HEK293 (cell line): ENCODE measurements at regions not wholly inside any gene's neighbourhood (a gene's known extent, or its start where the extent isn't known, plus 50 kb on each side); places are given as distances from the start of the nearest gene placed in this dataset.

Experiments
- CTCF ChIA-PET: fragments of 350-600 bp; formaldehyde crosslinking; extraction: SDS; loops from one replicate; lab custom pipeline; 2021; ENCODE audit warnings: antibody characterized with exemption; lab: Yijun Ruan, JAX
- POLR2A ChIA-PET: fragments of 300-600 bp; formaldehyde crosslinking; extraction: SDS; loops from one replicate; lab custom pipeline; 2020; ENCODE audit warnings: antibody characterized with exemption, inconsistent platforms; lab: Yijun Ruan, JAX
- H3K27ac ChIP-seq: fragments of 200-500 bp; sonication (Bioruptor generic); 2 replicates; pipeline ENCODE4 v1.5.1; 2014; ENCODE audit warnings: low read depth, low read length, control low read depth, inconsistent platforms; ENCODE audit errors: extremely low read depth
- H3K36me3 ChIP-seq, 2 experiments: fragments of 200-500 bp in 1 of 2; sonication (Bioruptor generic) in 1 of 2; 1 replicate in 1 of 2; 2 replicates in 1 of 2; pipeline ENCODE4 v1.5.1; 2014 to 2017; ENCODE audit warnings: inconsistent platforms in 2 of 2, low read length in 2 of 2; ENCODE audit not compliant: control insufficient read depth in 2 of 2, insufficient read depth in 1 of 2
- H3K4me1 ChIP-seq: fragments of 200-500 bp; sonication (Bioruptor generic); 2 replicates; pipeline ENCODE4 v1.5.1; 2014; ENCODE audit warnings: mild to moderate bottlenecking, low read length, inconsistent platforms; ENCODE audit not compliant: control insufficient read depth, insufficient read depth
- H3K4me3 ChIP-seq: 2 replicates; pipeline ENCODE4 v1.5.1; 2011; ENCODE audit warnings: low read depth, mild to moderate bottlenecking, control low read depth, low read length, moderate library complexity
- H3K9me3 ChIP-seq: fragments of 200-500 bp; sonication (Bioruptor generic); 2 replicates; pipeline ENCODE4 v1.5.1; 2014; ENCODE audit warnings: low read depth, low read length, inconsistent platforms; ENCODE audit not compliant: control insufficient read depth, insufficient read depth
- AEBP2 ChIP-seq: fragments of 450-650 bp; formaldehyde crosslinking; IDR thresholded peaks from 2 replicates; pipeline ENCODE4 v1.5.1; 2016; ENCODE audit warnings: missing biosample characterization, missing genetic modification characterization, borderline replicate concordance
- BCL11A ChIP-seq: fragments of 450-650 bp; formaldehyde crosslinking; IDR thresholded peaks from 2 replicates; pipeline ENCODE4 v1.5.1; 2016; ENCODE audit warnings: low read depth, missing biosample characterization, missing genetic modification characterization
- BCL11B ChIP-seq: fragments of 450-650 bp; formaldehyde crosslinking; IDR thresholded peaks from 2 replicates; pipeline ENCODE4 v1.5.1; 2016; ENCODE audit warnings: low read depth, missing biosample characterization, missing genetic modification characterization
- FEZF1 ChIP-seq: fragments of 450-650 bp; formaldehyde crosslinking; IDR thresholded peaks from 2 replicates; pipeline ENCODE4 v1.5.1; 2016; ENCODE audit warnings: missing biosample characterization, missing genetic modification characterization
- KLF8 ChIP-seq: fragments of 450-650 bp; formaldehyde crosslinking; IDR thresholded peaks from 2 replicates; pipeline ENCODE4 v1.5.1; 2016; ENCODE audit warnings: missing biosample characterization, missing genetic modification characterization
- RBAK ChIP-seq: fragments of 450-650 bp; formaldehyde crosslinking; IDR thresholded peaks from 2 replicates; pipeline ENCODE4 v1.5.1; 2016; ENCODE audit warnings: missing biosample characterization, missing genetic modification characterization
- SP2 ChIP-seq: fragments of 450-650 bp; formaldehyde crosslinking; IDR thresholded peaks from 2 replicates; pipeline ENCODE4 v1.5.1; 2016; ENCODE audit warnings: missing biosample characterization, missing genetic modification characterization
- ZBTB7A ChIP-seq: fragments of 450-650 bp; formaldehyde crosslinking; IDR thresholded peaks from 2 replicates; pipeline ENCODE4 v1.5.1; 2016; ENCODE audit warnings: low read depth, missing biosample characterization, missing genetic modification characterization
- ZNF146 ChIP-seq: fragments of 450-650 bp; formaldehyde crosslinking; IDR thresholded peaks from 2 replicates; pipeline ENCODE4 v1.5.1; 2016; ENCODE audit warnings: missing biosample characterization, missing genetic modification characterization
- ZNF266 ChIP-seq: fragments of 450-650 bp; formaldehyde crosslinking; IDR thresholded peaks from 2 replicates; pipeline ENCODE4 v1.5.1; 2016; ENCODE audit warnings: missing biosample characterization, missing genetic modification characterization, low read depth
- ZNF274 ChIP-seq, 2 experiments: fragments of 200-500 bp in 1 of 2; fragments of 450-650 bp in 1 of 2; sonication (Bioruptor generic) in 1 of 2; formaldehyde crosslinking in 1 of 2; IDR thresholded peaks; 2 replicates each; pipeline versions ENCODE4 v1.5.1 to v1.6.1; 2014 to 2016; ENCODE audit warnings: borderline replicate concordance in 1 of 2, inconsistent platforms in 1 of 2, low read length in 1 of 2, missing biosample characterization in 1 of 2, missing genetic modification characterization in 1 of 2
- ZNF341 ChIP-seq: fragments of 450-650 bp; formaldehyde crosslinking; IDR thresholded peaks from 2 replicates; pipeline ENCODE4; 2016; ENCODE audit warnings: low read depth, missing biosample characterization, missing genetic modification characterization
- ZNF48 ChIP-seq: fragments of 450-650 bp; formaldehyde crosslinking; IDR thresholded peaks from 2 replicates; pipeline ENCODE4 v1.5.1; 2016; ENCODE audit warnings: missing biosample characterization, missing genetic modification characterization
- ZNF514 ChIP-seq: fragments of 450-650 bp; formaldehyde crosslinking; IDR thresholded peaks from 2 replicates; pipeline ENCODE4 v1.5.1; 2016; ENCODE audit warnings: missing biosample characterization, missing genetic modification characterization
- ZNF530 ChIP-seq: fragments of 450-650 bp; formaldehyde crosslinking; IDR thresholded peaks from 2 replicates; pipeline ENCODE4 v1.5.1; 2016; ENCODE audit warnings: low read depth, missing biosample characterization, missing genetic modification characterization
- ZNF549 ChIP-seq: fragments of 450-650 bp; IDR thresholded peaks from 2 replicates; pipeline ENCODE4 v1.5.1; 2018; ENCODE audit warnings: missing biosample characterization, missing genetic modification characterization, mild to moderate bottlenecking, inconsistent platforms, moderate library complexity
- ZNF660 ChIP-seq: fragments of 450-650 bp; IDR thresholded peaks from 2 replicates; pipeline ENCODE4 v1.5.1; 2018; ENCODE audit warnings: missing biosample characterization, mild to moderate bottlenecking, missing genetic modification characterization
- ZNF664 ChIP-seq: fragments of 450-650 bp; formaldehyde crosslinking; IDR thresholded peaks from 2 replicates; pipeline ENCODE4 v1.5.1; 2016; ENCODE audit warnings: missing biosample characterization, missing genetic modification characterization
- ZNF747 ChIP-seq: fragments of 450-650 bp; formaldehyde crosslinking; IDR thresholded peaks from 2 replicates; pipeline ENCODE4 v1.5.1; 2016; ENCODE audit warnings: missing biosample characterization, missing genetic modification characterization
- TF ChIP-seq, protein P1 (sequence below): fragments of 450-650 bp; formaldehyde crosslinking; IDR thresholded peaks from 2 replicates; pipeline ENCODE4; 2016; ENCODE audit warnings: missing biosample characterization, missing genetic modification characterization

- TF ChIP-seq ZNF341: no peak
Measured at GRCh38 chr5:167250996-167251395, 1040.4 kb upstream of the WWC1 start (continued).

- no peaks in the 10 kb centered on the region for H3K36me3 ChIP-seq
- ChIA-PET POLR2A (no interaction called here), CTCF (no interaction called here)
- no peaks in the 10 kb centered on the region for H3K4me1 ChIP-seq
- H3K4me3 ChIP-seq: no peak overlapping the region
- H3K9me3 ChIP-seq: no peaks in the 10 kb centered on the region
- H3K27ac ChIP-seq: no peak overlapping the region
- TF ChIP-seq SP2 (tag by site-specific recombination) (no peak), ZNF747 (no peak), AEBP2 (no peak), ZBTB7A (tag by site-specific recombination) (no peak), ZNF514 (tag by site-specific recombination) (no peak), ZNF146 (tag by site-specific recombination) (no peak)
Measured at GRCh38 chr5:167254132-167254531, 1037.3 kb upstream of the WWC1 start.

- no peaks in the 10 kb centered on the region for H3K9me3 ChIP-seq
- ChIA-PET CTCF (no interaction called here), POLR2A (no interaction called here)
- H3K36me3 ChIP-seq: no peaks in the 10 kb centered on the region
- H3K4me1 ChIP-seq: no peaks in the 10 kb centered on the region
- no peak overlapping the region for H3K4me3 ChIP-seq
- no peak for TF ChIP-seq ZNF266
- no peak for TF ChIP-seq RBAK (tag by site-specific recombination)
- TF ChIP-seq BCL11B (tag by site-specific recombination): no peak
- no peak for TF ChIP-seq ZNF48
- no peak for TF ChIP-seq KLF8 (tag by site-specific recombination)
- no peak overlapping the region for H3K27ac ChIP-seq
Measured at GRCh38 chr5:167255926-167256325, 1035.5 kb upstream of the WWC1 start.

- no peak for TF ChIP-seq FEZF1 (tag by site-specific recombination)
- TF ChIP-seq ZNF341: no peak
- TF ChIP-seq ZNF530 (tag by site-specific recombination): no peak
- no peak for TF ChIP-seq BCL11A (tag by site-specific recombination)
- no peak for TF ChIP-seq ZNF660
- no peak for TF ChIP-seq ZNF549
- TF ChIP-seq, protein P1, sequence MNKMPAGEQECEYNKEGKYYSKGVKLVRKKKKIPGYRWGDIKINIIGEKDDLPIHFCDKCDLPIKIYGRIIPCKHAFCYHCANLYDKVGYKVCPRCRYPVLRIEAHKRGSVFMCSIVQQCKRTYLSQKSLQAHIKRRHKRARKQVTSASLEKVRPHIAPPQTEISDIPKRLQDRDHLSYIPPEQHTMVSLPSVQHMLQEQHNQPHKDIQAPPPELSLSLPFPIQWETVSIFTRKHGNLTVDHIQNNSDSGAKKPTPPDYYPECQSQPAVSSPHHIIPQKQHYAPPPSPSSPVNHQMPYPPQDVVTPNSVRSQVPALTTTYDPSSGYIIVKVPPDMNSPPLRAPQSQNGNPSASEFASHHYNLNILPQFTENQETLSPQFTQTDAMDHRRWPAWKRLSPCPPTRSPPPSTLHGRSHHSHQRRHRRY (tag by site-specific recombination): no peak
- no peak for TF ChIP-seq ZNF274 (IDR thresholded peaks at IDR 0.05; ENCODE audit: low read length)
- no peak for TF ChIP-seq ZNF274 (tag by site-specific recombination; IDR thresholded peaks at IDR 0.05; ENCODE audit: borderline replicate concordance)
- TF ChIP-seq ZNF664 (tag by site-specific recombination): no peak
- POLR2A ChIA-PET: no interaction called here
- Histone ChIP-seq H3K36me3 (no peaks in the 10 kb centered on the region), H3K27ac (no peak overlapping the region), H3K9me3 (no peaks in the 10 kb centered on the region), H3K4me3 (no peak overlapping the region), H3K4me1 (no peaks in the 10 kb centered on the region)
- CTCF ChIA-PET: no interaction called here
Measured at GRCh38 chr5:167259806-167260205, 1031.6 kb upstream of the WWC1 start.
